NCI-H1930 (cell line): ENCODE measurements at regions not wholly inside any gene's neighbourhood (a gene's known extent, or its start where the extent isn't known, plus 50 kb on each side); places are given as distances from the start of the nearest gene placed in this dataset.
"Not testable (repeated sequence)": the region's sequence is repeated elsewhere in the genome, so short reads cannot be mapped to it uniquely, and the experiment has no call there.

Experiments used
- DNase-seq, 2 experiments: peaks; one replicate each; lab custom pipeline; 2025; lab: John Stamatoyannopoulos, UW

GRCh38 chr9:74348777-74349176 is 148.4 kb upstream of the RORB start:
- DNase-seq = no peak

GRCh38 chr9:74355107-74355506 is 142.0 kb upstream of the RORB start:
- DNase-seq = no peak

- no peak for DNase-seq
These were observed 139.6 kb upstream of the RORB start for GRCh38 chr9:74357577-74357976.

DNA sequence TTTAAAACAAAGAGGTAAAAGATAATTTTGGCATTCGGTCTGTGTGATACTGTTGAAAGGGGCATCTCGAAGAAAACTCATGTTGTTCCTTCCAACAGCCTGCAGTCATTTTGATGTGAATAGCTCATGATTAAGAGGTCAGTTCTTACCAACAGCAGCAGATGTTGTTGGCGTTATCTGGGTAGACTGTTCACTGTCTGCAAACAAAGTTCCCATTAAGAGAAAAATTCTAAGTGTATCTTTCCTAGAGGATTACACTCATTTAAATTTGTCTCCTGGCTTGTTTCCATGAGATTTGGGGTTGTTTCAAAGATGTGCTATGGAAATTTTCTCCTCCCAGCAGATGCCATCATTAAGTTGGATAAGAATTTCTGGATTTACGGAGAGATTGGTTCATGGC is 138.2 kb upstream of the RORB start:
- DNase-seq = no peak

- no peak for DNase-seq
These were observed 135.6 kb upstream of the RORB start for GRCh38 chr9:74361508-74361907.

- no peak for DNase-seq
These were observed 134.7 kb upstream of the RORB start for GRCh38 chr9:74362423-74362822.

- DNase-seq = no peak
These were observed 131.0 kb upstream of the RORB start for GRCh38 chr9:74366111-74366510.

DNA sequence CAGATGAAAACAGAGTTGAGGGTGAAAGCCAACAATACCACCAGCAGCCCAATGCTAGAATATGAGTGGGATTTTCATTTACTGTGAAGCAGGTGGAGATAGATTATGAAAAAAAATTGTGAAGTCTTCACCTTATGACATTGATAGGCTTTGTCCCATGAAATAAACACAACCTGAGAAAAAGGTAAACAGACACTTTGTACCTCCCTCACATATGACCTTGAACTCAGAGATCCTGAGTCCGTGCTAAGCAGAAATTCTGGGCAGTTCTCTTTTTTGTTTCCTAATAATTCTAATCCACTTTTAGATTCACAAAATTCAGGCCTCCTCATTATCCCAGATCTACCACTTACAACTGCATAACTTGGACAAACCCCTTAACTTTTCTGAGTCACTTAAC is 127.3 kb upstream of the RORB start:
- no peak for DNase-seq

GRCh38 chr9:74373348-74373747 is 123.8 kb upstream of the RORB start:
- no peak for DNase-seq

- peak; percentile 19 to 27 for DNase-seq
These were observed 117.4 kb upstream of the RORB start for GRCh38 chr9:74379718-74380117.

DNA sequence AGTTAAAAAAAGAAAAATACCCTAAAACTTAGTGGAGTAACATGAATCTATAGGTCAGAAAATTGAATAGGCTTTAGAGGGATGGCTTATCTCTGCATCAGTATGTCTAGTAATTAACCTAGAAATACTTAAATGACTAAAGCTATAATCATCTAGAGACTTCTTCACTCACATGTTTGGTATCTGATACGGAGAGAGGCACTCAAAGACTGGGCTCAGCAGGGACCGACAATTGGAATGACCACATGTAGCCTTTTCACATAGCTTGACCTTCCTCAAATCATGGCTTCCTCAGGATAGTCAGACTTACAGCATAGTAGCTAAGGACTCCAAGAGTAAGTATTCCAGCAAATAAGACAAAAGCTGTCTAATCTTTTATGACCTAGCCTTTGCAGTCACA is 105.3 kb upstream of the RORB start:
- no peak for DNase-seq

DNA sequence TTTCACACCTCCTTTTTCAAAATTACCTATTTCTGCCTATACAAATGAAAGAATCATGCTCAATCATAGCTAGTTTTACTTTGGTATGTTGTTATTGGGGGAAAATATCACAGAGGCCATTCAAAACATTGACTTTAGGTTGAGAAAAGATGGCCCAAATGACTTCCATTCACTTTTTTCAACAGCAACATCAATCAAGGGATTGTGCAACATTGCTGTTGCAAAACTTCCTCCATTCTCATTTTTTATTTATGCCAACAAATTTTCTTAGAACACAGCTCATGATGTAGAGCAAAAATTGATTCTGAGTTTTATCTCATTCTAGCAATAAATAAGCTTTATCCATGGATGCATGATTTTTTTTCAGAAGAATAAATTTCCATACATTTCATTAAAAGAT is 93.6 kb upstream of the RORB start:
- no peak for DNase-seq

- no peak for DNase-seq
These were observed 92.5 kb upstream of the RORB start for GRCh38 chr9:74404620-74405019.

- no peak for DNase-seq
These were observed 90.0 kb upstream of the RORB start for GRCh38 chr9:74407166-74407565.

- no peak for DNase-seq
These were observed 84.7 kb upstream of the RORB start for GRCh38 chr9:74412236-74412979.

DNA sequence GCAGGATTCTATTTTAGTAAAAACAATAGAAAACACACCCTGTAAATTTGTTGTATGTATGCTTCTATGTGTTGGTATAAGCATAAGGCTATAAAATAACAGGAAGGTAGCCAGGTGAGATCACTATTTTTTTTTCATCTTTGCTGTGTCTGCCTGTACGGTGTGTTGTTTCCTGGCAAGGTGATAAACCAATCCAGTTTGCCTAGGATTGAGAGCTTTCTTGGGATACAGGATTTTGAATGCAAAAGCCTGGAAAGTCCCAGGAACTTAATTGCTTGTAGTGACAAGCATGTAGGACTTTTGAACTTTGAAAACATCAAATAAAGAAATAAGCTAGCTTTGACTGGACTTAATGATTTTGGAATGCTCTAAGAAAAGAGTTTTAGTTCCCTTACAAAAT is 83.3 kb upstream of the RORB start:
- DNase-seq = no peak

- no peak for DNase-seq
These were observed 82.8 kb upstream of the RORB start for GRCh38 chr9:74414325-74414724.

DNA sequence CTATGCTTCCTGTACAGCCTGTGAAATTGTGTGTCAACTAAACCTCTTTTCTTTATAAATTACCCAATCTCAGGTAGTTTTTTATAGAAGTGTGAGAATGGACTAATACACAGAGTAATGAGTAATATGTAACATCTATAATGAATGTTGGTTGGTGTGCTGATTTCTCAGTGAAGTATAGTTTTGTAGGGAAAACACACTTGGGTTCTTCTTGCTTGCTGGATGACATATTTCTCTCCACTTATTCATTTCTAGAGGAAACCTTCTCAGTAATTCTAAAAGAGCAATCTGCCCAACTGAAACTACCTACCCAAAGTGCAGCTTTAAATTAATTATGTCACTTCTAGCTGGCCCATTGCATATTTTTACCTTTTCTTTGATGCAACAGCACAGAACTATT is 81.1 kb upstream of the RORB start:
- no peak for DNase-seq

- not testable (repeated sequence) for DNase-seq
These were observed 72.6 kb upstream of the RORB start for GRCh38 chr9:74424488-74424887.

- no peak for DNase-seq
These were observed 65.7 kb upstream of the RORB start for GRCh38 chr9:74431467-74431866.

- no peak for DNase-seq
These were observed 53.9 kb upstream of the RORB start for GRCh38 chr9:74443036-74443750.

GRCh38 chr9:74444369-74444768 is 52.8 kb upstream of the RORB start:
- DNase-seq = no peak
